HG03196 (cell line): ENCODE measurements at regions not wholly inside any gene's neighbourhood (a gene's known extent, or its start where the extent isn't known, plus 50 kb on each side); places are given as distances from the start of the nearest gene placed in this dataset.
"Not testable (repeated sequence)": the region's sequence is repeated elsewhere in the genome, so short reads cannot be mapped to it uniquely, and the experiment has no call there.

Experiments
- ATAC-seq: cut with Tn5 transposase; IDR thresholded peaks from one replicate; pipeline ENCODE4 v1.9.1; 2021; ENCODE audit not compliant: unreplicated experiment

DNA sequence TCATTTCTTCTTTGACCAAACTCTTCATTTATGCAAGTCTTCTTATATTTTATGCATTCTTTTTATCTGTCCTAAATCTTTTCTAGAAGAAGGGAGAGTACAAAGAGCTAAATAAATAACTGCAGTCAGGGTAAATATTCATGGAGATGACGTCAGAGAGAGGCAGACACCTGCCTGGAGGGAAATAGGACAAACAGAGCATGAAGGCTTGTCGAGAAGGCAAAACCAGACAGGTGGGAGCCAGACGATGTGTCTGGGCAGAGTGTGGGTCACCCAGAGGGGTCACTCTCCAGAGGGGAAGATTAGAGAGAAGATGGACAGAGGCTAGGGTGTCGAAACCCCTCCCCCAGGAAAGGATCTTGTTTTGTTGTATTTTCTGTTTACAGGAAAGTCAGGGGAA lies 78.3 kb upstream of the RPL38 start:
- no peak for ATAC-seq

DNA sequence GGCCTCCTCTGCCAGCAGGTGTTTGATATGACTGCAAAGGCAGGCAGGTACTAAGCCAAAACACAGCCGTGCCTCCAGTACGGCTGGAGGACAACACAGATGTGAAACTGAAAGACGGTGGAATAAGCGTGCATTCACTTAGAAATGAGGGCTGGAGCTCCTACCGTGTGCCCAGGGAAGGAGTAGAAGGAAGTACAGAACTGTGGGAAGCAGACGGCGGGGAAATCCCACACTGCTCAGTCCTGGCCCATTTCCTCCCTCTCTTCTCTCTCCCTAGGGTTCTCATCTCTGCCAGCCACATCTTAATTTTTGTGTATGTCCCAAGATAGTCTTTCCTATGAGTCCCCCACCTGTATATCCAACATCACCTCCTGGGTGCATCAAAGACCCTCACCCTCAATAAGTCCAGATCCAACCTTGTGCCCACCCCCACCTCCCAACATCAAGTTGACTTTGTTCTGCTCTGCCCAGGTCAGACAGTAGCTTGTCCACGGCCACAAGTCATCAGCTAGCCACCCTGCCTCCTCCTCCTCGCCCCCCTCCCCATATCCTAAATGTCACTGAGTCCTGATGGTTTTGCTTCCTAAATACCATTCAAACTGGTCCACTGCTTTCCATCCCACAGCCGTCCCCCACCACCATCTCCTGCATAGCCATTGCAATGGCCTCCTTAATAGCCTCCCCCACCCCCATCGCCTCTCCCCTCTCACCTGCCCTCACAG lies 77.1 kb upstream of the RPL38 start:
- no peak for ATAC-seq

DNA sequence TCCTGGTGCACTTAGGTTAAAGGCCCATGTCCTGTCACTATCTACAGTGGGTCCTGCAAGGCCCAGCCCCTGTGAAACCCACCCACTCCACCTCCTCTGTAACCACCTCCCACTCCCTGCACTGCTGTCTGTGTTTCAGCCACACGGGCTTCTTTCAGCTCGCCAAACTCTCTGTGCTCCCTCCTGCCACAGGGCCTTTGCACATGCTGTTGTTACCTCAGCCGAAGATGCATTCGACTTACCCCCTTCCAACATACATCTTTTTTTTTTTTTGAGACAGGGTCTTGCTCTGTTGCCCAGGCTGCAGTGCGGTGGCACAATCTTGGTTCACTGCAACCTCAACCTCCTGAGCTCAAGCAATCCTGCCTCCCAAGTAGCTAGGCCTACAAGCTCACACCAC lies 76.5 kb upstream of the RPL38 start:
- no peak for ATAC-seq

DNA sequence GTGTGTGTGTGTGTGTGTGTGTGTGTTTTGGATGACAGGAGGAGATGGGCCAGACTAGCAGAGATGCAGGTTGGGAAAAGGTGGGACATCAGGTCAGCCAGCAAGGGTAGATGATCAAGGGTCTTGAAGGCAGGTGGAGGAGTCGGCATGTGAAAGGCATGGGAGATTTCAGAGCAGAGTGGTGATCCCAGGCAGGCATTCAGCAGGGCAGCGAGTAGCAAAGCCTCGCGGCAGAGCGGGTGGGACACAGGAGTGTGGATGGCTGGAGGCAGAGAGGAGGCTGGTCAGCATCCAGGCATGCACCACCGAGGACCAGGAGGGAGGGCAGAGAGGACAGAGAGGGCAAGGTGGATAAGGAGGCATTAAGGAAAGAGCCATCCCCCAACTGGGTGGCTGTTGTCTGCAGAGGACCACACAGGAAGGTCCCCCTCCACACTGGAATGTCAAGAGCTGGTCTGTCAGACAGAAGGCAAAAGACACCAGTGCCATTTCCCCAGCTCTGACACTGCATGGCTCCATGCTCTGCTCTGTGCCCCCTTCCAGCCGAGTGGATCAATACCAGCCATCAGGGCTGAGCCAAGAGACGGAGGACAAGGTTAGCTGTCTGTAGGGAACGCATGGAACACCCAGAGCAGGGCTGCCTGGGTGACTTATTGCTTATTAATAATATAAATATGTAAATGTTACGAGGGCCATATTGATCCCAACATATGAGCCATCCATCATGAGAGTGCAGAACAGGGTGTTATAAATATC lies 74.8 kb upstream of the RPL38 start:
- ATAC-seq = no peak

DNA sequence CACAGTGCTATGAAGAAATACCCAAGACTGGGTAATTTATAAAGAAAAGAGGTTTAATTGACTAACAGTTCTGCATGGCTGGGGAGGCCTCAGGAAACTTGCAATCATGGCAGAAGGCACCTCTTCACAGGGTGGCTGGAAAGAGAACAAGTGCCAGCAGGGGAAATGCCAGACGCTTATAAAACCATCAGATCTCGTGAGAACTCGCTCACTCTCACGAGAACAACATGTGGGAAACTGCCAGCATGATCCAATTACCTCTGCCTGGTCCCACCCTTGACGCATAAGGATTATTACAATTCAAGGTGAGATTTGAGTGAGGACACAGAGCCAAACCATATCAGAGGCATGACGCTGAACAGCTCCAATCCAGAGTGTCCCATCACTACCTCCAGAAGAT lies 73.7 kb upstream of the RPL38 start:
- not testable (repeated sequence) for ATAC-seq

DNA sequence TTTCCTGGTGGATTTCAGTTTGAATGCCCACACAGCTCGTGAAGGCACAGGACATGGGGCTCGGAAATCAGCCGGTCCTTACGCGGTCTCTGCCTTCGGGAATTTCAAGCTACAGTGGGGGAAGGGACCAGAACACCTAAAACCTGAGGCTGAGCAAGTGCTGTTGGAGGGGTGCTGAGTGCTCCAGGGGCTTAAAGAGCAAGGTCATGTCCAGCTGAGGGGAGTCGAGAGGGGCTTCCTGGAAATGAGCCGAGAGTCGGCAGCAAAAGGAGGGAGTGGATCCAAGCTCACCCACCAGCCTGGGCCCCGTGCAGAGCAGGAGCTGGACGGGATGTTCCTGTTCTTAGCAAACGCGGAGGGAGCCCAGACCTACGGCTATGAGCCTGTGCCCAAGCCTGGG lies 73.2 kb upstream of the RPL38 start:
- ATAC-seq = no peak

DNA sequence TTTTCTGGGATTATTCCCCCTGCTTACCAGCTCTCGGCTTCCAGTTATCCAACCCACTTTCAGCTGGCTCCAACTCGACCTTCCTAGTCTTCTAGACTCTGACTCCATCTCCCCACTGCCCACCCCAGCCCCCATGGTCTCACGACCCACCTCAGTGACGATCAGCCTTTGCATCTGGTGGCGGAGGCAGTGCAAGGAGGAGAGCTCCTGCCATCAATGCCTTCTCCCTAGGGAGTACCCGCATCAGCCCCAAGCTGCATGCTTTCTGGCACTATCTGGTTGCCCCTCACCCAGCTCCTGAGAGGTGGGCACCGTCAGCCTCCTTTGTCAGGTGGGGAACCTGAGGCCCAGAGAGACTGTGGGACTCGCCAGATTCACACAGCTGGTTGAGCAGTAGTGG lies 72.6 kb upstream of the RPL38 start:
- no peak for ATAC-seq

DNA sequence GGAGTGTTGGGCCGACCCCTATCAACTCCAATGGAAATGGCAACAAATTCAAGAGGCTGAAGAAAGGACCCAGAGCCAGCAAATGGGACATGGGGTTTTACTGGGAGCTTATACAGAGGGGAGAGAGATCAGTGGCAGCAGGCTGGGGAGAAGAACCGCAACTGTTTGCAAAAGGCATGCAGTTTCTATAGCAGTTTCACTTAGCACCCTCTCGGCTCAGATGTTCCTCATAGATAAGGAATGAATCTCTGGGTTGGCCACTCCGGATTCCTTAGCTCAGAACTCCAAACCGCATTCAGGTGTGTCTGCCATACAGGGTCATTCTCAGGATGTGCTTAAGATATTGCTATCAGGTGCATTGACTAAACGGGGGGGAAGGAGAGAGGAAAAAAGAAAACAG lies 71.1 kb upstream of the RPL38 start:
- ATAC-seq = no peak

DNA sequence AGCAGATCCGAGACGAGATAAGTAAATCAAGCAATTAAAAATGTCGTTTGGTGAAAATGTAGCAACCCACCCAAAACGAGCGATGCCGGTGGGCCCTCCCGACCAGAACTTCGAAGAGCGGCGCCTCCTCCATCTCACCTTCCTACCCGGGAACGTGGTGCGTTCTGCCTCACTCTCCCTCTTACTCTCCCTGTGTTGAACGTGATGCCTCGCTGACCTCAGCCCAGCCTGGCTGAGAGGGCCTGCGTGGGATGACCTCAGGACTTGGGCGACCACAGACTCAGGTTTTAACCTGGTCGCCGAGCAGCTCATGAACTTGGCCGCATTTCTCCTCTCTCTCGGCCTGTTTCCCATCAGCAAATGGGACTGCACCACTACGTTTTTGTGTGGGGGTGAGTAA lies 69.7 kb upstream of the RPL38 start:
- no peak for ATAC-seq

DNA sequence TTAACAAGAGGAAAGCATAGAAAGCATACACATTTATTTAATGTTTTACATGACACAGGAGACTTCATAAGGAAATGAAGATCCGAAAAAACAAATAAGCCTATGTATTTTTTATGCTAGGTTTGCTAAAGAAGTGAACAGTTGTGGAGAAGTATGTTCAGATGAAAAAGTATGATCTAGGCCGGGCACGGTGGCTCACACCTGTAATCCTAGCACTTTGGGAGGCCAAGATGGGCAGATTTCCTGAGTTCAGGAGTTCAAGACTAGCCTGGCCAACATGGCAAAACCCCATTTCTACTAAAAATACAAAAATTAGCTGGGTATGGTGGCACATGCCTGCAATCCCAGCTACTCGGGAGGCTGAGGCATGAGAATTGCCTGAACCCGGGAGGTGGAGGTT lies 69.2 kb upstream of the RPL38 start:
- not testable (repeated sequence) for ATAC-seq

DNA sequence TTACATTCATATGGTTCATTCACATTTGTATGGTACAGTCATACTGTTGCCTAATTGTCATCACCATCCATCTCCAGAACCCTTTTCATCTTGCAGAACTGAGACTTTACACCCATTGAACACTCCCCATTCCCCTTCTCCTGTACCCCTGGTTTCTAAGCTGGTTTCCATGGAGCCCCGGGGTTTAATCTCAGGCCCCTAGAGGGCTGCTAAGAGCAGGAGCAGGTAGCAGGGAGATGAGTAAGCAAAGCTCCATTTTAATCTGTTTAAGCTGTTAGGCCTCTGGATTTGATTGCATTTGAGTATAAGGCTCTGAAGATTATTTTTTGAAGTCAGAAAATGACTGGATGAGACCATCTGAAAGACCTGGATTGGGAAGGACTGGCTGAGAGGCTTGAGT lies 68.5 kb upstream of the RPL38 start:
- no peak for ATAC-seq

DNA sequence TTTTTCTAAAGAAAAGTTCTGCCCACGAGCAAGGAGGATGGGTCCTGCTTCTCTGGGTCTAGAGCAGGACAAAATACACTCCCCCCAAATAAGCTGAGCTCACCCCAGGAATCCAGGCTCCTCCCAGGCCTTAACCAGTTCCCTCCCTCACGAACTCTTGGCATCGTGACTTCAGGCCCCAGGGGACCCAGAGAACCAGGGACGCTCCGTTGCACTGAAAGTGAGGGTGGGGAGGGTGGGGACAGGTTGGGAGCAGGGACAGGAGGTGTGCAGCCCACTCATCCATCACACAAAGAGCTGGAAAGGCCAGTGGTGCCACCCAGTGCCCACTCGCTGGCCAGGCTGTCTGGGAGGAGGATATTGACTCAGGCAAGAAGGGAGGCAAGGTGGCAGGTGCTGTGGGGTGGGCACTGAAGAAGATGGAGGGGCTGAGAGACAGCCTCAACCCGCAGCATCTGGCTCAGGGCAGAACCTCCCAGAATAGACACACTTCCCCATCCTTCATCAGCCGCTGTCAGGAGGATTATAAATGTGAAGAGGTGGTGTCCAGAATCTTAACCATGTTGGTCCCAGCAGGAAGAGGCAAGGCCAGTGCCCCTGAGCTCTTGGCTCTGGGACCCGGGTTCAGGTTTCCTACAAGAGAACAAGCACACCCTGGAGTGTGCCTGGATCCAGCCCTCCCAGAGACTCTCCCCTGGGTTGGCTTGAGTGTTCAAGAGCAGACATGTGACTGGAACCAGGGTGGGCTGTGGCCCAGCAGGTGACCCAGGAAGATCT lies 67.9 kb upstream of the RPL38 start:
- ATAC-seq = no peak

DNA sequence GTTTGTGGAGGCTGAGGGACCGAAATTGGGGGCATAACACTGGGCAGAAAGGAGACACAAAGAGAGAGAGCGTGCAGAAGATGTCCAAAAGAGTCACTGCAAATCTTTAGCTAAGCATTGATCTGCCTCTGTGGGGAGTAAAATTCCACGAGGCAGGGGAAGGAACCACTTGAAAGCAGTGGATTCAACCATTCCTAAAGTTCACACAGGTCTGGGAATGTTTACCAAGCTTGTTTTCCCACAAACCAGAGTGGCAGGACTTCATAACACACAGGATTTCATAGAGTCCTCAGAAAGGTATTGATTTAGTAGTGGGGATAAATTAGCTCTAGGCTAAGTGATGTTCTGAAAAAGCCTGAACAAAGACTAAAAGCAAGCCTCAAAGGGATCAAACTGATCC lies 66.1 kb upstream of the RPL38 start:
- ATAC-seq = no peak

DNA sequence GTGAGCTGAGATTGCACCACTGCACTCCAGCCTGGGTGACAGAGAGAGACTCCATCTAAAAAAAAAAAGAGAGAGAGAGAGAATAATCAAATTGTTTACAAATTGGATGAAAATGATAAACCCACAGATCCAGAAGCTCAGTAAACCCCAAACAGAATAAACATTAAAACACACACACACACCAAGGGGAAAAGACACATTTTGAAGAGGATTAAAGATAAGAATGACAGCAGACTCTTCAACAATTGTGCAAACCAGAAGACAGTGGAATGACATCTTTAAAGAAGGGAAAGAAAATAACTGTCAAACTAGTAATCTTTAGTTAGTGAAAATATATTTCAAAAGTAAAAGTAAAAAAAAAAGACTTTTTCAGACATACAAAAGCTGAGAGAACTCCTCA lies 64.4 kb upstream of the RPL38 start:
- ATAC-seq = no peak

DNA sequence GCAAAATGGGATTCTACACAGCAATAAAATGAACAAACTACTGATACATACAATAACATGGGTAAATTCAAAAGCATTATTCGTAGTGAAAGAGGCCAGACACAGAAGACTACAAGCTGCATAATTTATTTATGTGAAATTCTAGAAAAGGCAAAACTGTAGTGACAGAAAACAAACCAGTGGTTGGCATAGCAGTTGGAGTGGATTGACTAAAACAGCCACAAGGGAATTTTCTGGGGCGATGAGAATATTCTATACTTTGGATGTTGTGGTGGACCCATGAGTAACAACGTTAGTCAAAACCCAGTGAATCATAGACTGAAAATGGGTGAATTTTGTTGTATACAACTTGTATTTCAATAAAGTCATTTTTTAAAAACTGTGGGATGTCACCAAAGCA lies 63.2 kb upstream of the RPL38 start:
- no peak for ATAC-seq

DNA sequence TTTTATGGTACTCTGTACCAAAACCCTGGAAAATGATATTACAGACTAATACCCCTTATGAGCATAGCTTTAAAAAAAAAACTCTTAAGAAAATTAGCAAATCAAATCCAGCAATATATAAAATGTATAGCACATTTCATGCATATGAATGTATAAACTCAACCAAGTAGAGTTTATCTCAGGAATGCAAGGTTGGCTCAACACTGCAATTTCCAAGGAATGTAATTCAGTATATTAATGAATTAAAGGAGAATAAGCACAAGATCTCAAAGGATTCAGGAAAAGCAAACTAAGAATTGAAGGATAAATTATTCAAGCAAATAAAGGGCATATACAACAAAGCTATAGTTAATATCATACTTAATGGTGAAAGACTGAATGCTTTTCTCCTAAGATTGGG lies 61.9 kb upstream of the RPL38 start:
- ATAC-seq = no peak

DNA sequence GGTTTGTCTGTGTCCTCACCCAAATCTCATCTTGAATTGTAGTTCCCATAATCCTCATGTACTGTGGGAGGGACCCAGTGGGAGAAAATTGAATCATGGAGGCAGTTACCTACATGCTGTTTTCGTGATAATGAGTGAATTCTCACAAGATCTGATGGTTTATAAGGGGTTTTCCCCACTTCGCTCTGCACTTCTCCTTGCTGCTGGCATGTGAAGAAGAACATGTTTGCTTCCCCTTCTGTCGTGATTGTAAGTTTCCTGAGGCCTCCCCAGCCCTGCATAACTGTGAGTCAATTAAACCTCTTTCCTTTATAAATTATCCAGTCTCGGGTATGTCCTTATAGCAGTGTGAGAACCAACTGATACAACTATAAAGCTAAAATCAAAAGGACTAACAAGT lies 60.2 kb upstream of the RPL38 start:
- not testable (repeated sequence) for ATAC-seq

DNA sequence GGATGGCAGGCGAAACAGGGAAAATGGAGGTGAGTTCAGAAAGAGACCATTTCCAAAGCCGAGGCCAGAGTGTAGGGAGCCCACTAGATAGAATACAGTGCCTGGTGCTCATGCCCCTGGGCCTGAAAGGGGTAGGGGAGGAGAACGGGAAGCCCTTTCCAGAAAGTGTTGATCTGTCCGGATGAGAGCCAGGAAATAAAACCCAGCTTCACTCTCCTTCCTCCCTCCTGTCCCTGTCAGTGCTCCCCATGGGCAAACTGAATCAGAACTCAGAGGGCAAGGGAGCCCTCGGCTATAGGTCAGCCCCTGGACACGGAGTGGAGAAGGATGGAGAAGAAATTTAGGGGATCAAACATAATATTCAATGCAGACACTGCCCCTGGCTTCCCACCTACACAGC lies 57.7 kb upstream of the RPL38 start:
- no peak for ATAC-seq

DNA sequence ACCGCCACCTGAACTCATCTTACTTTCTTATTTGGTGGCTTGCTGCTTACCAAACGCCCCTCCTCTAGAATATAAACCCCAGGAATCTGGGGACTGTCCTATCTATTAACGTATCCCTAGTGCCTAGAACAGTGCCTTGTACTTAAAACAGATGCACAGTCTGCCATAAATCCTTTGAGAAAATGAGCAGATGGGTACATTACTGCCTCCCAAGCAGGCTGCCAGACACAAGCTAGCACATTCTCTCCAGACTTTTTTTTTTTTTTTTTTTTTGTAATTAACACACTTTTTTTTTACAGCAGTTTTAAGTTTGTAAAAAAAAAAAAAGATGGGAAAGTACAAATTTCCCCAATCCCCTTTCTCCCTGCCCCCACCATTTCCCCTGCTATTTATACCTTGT lies 57.3 kb upstream of the RPL38 start:
- ATAC-seq = no peak

DNA sequence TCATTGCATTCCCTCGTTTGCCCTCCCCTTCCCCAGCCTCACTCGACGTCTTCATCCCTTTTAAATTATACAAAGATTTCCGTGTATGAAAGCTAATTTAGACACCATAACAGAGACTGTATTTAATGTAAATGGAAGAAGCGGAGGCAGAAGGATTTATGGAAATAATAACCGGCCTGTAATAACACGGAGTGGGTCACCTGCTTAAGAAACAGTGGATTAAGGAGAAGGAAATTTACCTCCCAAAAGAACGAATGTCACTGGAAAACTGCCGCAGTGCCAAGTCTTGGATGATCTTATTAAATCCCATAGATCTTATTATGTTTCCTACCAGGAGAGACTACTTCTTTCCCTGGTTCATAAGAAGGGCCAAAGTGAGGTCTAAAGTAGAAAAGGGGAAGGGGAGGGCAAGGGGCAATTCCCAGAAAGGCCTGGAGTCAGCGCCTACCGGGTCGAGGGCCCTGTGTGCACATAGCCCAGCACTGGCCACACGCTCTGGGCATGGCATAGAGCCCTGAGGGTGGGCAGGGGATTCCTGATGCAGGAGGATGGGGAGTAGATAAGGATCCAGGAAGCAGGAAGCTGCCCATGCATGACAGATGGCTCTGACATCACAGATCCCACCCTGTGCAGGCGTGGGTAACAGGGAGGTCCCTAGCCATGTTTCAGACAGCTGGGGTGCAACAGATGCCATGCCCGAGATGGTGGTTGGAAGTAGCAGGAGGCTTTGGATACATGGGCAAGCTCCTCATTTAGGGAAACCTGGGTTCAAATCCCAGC lies 56.2 kb upstream of the RPL38 start:
- no peak for ATAC-seq

DNA sequence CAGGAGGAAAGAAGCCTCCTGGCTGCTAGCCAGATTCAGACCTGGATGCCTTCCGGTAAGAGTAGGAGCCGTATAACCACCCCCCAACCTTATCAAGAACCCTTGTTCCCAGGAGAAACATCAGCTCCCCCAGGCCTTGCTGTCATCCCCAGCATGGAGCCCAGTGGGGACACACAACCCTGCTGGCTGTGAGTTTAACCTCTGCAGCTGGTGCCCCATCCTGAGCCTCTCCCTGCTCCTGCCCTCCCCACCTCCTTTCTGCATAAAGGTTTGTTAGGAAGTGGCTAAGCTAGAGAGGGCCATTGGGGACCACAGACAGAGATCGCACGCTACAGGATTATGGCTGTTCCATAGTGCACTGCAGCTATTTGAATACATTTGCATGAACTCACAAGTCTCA lies 55.5 kb upstream of the RPL38 start:
- ATAC-seq = no peak
